Esophagus squamous epithelium (tissue), 4 donors: ENCODE measurements at regions not wholly inside any gene's neighbourhood (a gene's known extent, or its start where the extent isn't known, plus 50 kb on each side); places are given as distances from the start of the nearest gene placed in this dataset.

Experiments used
- CTCF ChIP-seq, 6 experiments: fragments of 450-650 bp in 4 of 6; fragments of 200-600 bp in 2 of 6; sonication (generic) in 2 of 6; IDR thresholded peaks; one replicate each; pipeline ENCODE4 v1.5.1; 2016 to 2019; ENCODE audit warnings: antibody characterized with exemption in 6 of 6, mild to moderate bottlenecking in 4 of 6, moderate library complexity in 4 of 6
- POLR2A ChIP-seq, 4 donors: fragments of 450-650 bp; IDR thresholded peaks; one replicate each; pipeline ENCODE4 v1.6.1; 2017; ENCODE audit warnings: antibody characterized with exemption in 4 of 4, mild to moderate bottlenecking in 4 of 4, moderate library complexity in 3 of 4

- TF ChIP-seq CTCF (IDR thresholded peaks at IDR 0.05), result no peak
- no peak for TF ChIP-seq POLR2A (IDR thresholded peaks at IDR 0.05)
These were observed 207.9 kb upstream of the HS3ST1 start for GRCh38 chr4:11636551-11636950.
